Brain microvascular endothelial cell (primary cell): ENCODE measurements at regions not wholly inside any gene's neighbourhood (a gene's known extent, or its start where the extent isn't known, plus 50 kb on each side); places are given as distances from the start of the nearest gene placed in this dataset.
A peak's percentile ranks its signal among the peaks of the same experiment; 100 is the strongest.

Experiments used
- DNase-seq: peaks from one replicate; pipeline ENCODE4 v3.0.0-alpha.2; 2020
- H3K27ac ChIP-seq: fragments of 250-450 bp; sonication (Bioruptor Pico); 2 replicates; pipeline ENCODE4 v1.5.1; 2020; ENCODE audit warnings: mild to moderate bottlenecking, moderate library complexity
- H3K27me3 ChIP-seq: fragments of 250-450 bp; sonication (Bioruptor Pico); replicated peaks from 2 replicates; pipeline ENCODE4 v1.5.1; 2020; ENCODE audit warnings: mild to moderate bottlenecking
- H3K36me3 ChIP-seq: fragments of 250-450 bp; sonication (Bioruptor Pico); replicated peaks from 2 replicates; pipeline ENCODE4 v1.5.1; 2020; ENCODE audit warnings: mild to moderate bottlenecking
- H3K4me3 ChIP-seq: 2 replicates; pipeline ENCODE4 v1.5.1; 2011; ENCODE audit warnings: low read depth, mild to moderate bottlenecking, control low read depth, low read length, moderate library complexity
- in situ Hi-C: cut with HindIII; loops from 2 replicates; pipeline ENCODE4 v1.10.0; 2017; ENCODE audit warnings: low sequenced_read_pairs, low pct_ligation_motif_present
- TF ChIP-seq, protein P1 (sequence below): IDR thresholded peaks from 2 replicates; pipeline ENCODE4 v1.5.1; 2011; ENCODE audit warnings: low read depth, mild to moderate bottlenecking, moderate library complexity, low read length, control low read depth, inconsistent platforms; ENCODE audit errors: missing control alignments

DNA sequence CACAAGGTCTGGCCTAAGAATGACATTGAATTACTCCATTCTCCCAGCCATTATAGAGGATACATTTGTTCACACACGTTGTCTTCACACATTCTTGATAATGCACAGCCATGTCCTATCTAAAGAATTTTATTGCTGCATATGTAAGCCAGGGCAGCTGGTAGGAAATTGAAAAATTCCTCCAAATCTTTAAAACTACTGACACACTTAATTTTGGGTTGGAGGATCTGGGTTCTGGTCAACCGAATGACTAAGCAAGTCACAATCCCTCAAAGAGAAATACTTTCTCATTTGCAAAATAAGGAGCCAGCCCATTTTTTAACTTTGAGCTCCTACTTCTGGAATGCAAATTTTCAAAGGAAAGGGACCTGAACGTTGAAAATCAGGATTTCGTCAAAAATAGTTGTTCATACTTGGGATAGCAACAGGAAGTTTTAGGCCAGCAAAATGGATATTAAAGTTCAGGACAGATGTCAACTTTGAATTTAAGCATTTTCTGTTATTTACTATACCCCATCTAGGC, 638.3 kb downstream of the NTRK3 start:
- no peaks in the 10 kb centered on the region for H3K27me3 ChIP-seq
- in situ Hi-C loops: no loop called here
- no peaks in the 10 kb centered on the region for H3K36me3 ChIP-seq
- DNase-seq: no peak
- H3K27ac ChIP-seq: peak overlapping the region; percentile 80
- TF ChIP-seq, protein P1, sequence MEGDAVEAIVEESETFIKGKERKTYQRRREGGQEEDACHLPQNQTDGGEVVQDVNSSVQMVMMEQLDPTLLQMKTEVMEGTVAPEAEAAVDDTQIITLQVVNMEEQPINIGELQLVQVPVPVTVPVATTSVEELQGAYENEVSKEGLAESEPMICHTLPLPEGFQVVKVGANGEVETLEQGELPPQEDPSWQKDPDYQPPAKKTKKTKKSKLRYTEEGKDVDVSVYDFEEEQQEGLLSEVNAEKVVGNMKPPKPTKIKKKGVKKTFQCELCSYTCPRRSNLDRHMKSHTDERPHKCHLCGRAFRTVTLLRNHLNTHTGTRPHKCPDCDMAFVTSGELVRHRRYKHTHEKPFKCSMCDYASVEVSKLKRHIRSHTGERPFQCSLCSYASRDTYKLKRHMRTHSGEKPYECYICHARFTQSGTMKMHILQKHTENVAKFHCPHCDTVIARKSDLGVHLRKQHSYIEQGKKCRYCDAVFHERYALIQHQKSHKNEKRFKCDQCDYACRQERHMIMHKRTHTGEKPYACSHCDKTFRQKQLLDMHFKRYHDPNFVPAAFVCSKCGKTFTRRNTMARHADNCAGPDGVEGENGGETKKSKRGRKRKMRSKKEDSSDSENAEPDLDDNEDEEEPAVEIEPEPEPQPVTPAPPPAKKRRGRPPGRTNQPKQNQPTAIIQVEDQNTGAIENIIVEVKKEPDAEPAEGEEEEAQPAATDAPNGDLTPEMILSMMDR: no peak
- H3K4me3 ChIP-seq: no peak overlapping the region

DNA sequence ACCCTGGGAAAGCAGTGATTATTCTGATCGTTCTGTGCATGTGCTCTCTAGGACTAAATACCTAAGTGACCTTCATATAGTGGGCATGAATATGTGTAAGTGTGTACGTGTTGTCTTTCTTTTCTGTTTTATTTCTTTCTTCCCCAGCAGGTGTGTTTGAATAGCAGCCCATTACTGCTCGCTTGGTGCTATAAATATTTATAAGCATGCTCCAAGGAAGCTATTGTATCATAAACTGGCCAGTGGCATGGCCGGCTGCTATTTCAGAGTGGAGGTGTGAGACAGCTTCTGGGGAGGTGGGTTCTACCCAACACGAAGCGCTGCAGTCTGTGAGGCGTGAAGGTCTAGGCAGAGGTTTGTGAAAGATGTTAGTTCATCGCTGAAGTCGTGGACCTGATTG, 641.8 kb downstream of the NTRK3 start:
- Histone ChIP-seq H3K27ac (no peak overlapping the region), H3K27me3 (no peaks in the 10 kb centered on the region), H3K36me3 (no peaks in the 10 kb centered on the region), H3K4me3 (no peak overlapping the region)
- in situ Hi-C loops: no loop called here
- DNase-seq: no peak
- TF ChIP-seq, protein P1: no peak

DNA sequence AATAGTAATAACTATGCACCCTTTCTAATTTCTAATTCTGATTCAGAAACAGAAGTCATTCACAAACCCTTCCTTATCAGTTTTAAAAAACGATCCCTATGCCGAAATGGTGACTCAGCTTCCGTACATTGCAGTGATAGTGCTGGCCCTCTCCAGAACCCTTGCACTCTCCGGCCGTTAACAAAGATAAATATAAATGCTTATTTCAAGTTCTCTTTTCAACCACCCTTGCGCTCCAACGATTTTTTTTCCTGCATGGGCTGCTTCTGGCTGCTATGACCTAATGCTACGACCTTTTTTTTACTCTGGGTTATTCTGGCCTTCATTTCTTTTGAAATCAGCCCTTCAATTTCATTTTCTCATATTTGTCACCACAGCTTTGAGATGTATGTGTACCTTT, 646.2 kb downstream of the NTRK3 start:
- in situ Hi-C loops: no loop called here
- TF ChIP-seq, protein P1: no peak
- peak; percentile 44 for DNase-seq
- Histone ChIP-seq H3K27ac (peak overlapping the region; percentile 71), H3K27me3 (no peaks in the 10 kb centered on the region), H3K36me3 (no peaks in the 10 kb centered on the region), H3K4me3 (no peak overlapping the region)

DNA sequence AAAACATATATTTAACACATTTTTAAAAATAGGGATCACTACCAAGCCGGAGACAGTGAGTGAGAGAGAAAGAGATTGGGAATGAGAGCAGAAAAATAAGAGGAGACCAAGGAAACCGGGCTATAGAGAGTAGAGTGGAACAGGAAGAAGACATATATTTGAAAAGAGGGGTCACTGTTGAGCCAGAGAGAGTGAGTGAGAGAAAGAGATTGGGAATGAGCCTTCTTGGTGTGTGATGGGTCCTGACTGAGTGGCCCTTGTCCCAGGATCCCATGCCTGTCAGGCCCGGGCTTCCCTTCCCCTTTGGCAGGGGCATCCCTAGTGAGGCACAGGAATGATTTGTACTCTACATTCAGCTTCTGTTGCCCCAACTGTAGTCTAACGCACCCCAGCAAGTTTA, 646.6 kb downstream of the NTRK3 start:
- peak overlapping the region; percentile 71 for H3K27ac ChIP-seq
- no peak overlapping the region for H3K4me3 ChIP-seq
- in situ Hi-C loops: no loop called here
- TF ChIP-seq, protein P1: no peak
- H3K27me3 ChIP-seq: no peaks in the 10 kb centered on the region
- no peak for DNase-seq
- H3K36me3 ChIP-seq: no peaks in the 10 kb centered on the region

DNA sequence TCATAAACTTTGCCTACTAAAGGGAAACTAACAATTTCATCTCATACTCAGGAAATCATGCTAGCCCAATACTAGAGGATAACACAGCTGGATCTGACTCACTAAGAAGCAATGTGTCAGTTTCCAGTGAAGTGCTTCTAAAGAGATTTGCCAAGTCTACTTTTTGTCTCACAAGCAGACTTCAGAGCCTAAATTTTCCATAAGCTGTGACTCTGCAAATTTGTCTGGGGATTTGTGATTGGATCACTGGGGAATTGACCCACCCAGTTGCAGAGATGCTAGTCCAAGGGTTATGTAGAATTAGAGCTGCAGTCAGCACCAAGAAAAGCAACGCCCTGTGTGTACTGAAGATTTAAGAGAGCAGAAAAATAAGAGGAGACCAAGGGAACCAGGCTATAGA, 647.1 kb downstream of the NTRK3 start:
- in situ Hi-C loops: no loop called here
- H3K27me3 ChIP-seq: no peaks in the 10 kb centered on the region
- H3K36me3 ChIP-seq: no peaks in the 10 kb centered on the region
- TF ChIP-seq, protein P1: no peak
- DNase-seq: peak; percentile 79
- H3K27ac ChIP-seq: peak overlapping the region; percentile 71
- H3K4me3 ChIP-seq: no peak overlapping the region

DNA sequence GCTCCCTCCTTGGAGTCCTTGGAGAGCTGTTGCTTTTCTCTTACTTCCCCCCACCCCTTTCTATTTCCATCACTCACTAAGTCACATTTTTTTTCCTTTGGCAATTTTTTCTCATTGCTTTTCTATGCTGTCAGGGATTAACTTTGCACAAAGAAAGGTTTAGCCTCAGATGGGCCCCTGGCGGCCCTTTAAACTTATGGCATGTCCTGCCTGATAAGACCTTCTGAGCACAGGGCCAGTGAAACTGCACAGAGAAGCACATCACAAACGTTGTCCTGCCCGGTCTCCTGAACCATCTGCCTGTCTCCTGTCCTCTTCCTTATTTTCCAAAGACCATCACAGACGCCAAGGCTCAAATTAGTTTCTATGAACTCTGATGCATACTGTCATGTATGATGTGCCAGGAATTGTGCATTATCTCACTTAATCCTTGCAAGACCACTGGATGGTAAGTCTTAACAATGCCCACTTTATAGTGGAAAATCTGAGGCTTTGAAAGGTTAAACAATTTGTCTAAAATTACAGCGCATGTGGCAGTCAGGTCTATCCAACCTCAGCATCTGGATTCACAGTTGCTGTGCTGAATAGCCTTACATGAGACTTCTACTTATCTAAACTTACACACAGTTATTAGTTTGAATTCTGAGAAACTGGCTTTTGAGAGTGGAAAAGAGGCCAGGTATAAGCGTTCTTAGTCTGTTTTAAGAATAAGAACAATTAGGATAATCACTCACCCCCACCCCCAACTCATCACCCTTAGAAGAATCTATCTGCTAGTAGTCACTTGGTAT, 648.1 kb downstream of the NTRK3 start:
- Histone ChIP-seq H3K27ac (no peak overlapping the region), H3K27me3 (no peaks in the 10 kb centered on the region), H3K4me3 (no peak overlapping the region), H3K36me3 (no peaks in the 10 kb centered on the region)
- TF ChIP-seq, protein P1: no peak
- in situ Hi-C loops: no loop called here
- DNase-seq: no peak
